GM12878 (cell line): ENCODE measurements at regions not wholly inside any gene's neighbourhood (a gene's known extent, or its start where the extent isn't known, plus 50 kb on each side); places are given as distances from the start of the nearest gene placed in this dataset.

Experiments
- ATAC-seq: fragments of 200-7000 bp; cut with Tn5 transposase; 3 replicates; pipeline ENCODE4 v1.9.1; 2020; ENCODE audit warnings: mild to moderate bottlenecking, moderate library complexity
- BruUV-seq: library from RNA; stranded (reverse); fragments of 400-500 nt; replicated peaks from 2 replicates; lab custom pipeline; 2021; lab: Mats Ljungman, UMichigan
- CTCF ChIA-PET: fragments of 300-600 bp; sonication (Branson Sonifier 250); formaldehyde crosslinking; extraction: SDS; loops from one replicate; lab custom pipeline; 2021; ENCODE audit warnings: inconsistent platforms; lab: Yijun Ruan, JAX
- POLR2A ChIA-PET: fragments of 350-600 bp; formaldehyde crosslinking; extraction: SDS; loops from one replicate; lab custom pipeline; 2021; ENCODE audit warnings: inconsistent platforms; lab: Charles Lee
- RAD21 ChIA-PET: fragments of 300-600 bp; sonication (Branson Sonifier 250); formaldehyde crosslinking; loops from one replicate; lab custom pipeline; 2023; ENCODE audit warnings: antibody characterized with exemption; ENCODE audit not compliant: unreplicated experiment; lab: Charles Lee
- SMC1A ChIA-PET: fragments of 300-600 bp; sonication (Branson Sonifier 250); formaldehyde crosslinking; loops from one replicate; lab custom pipeline; 2023; ENCODE audit not compliant: unreplicated experiment, uncharacterized antibody; lab: Charles Lee
- DNase-seq: peaks from one replicate; pipeline ENCODE4 v3.0.0-alpha.2; 2011; ENCODE audit warnings: low read depth, low spot score
- FAIRE-seq: peaks from 3 replicates; lab custom pipeline; 2011; peaks lifted over from hg19 to GRCh38; lab: Jason Lieb, UNC
- H2AFZ ChIP-seq: 2 replicates; pipeline ENCODE4 v1.6.0; 2011; ENCODE audit warnings: low read depth, low read length, control low read depth; ENCODE audit not compliant: control insufficient read depth
- H3K27ac ChIP-seq: 2 replicates; pipeline ENCODE4 v1.5.1; 2011; ENCODE audit warnings: control low read depth; ENCODE audit not compliant: control insufficient read depth, insufficient read depth
- H3K27me3 ChIP-seq, 2 experiments: replicated peaks in 1 of 2; 2 replicates each; pipeline versions ENCODE4 v1.6.0 to v1.6.1; 2011; ENCODE audit warnings: low read length in 1 of 2; ENCODE audit not compliant: control insufficient read depth in 2 of 2, insufficient read depth in 2 of 2
- H3K36me3 ChIP-seq, 2 experiments: 2 replicates each; pipeline ENCODE4 v1.5.1; 2011; ENCODE audit warnings: low read length in 1 of 2; ENCODE audit not compliant: control insufficient read depth in 2 of 2, insufficient read depth in 2 of 2
- H3K4me1 ChIP-seq: 2 replicates; pipeline ENCODE4 v1.6.1; 2011; ENCODE audit warnings: mild to moderate bottlenecking, low read length, moderate library complexity, mixed read lengths; ENCODE audit not compliant: control insufficient read depth, insufficient read depth
- H3K4me2 ChIP-seq: 2 replicates; pipeline ENCODE4 v1.6.0; 2011; ENCODE audit warnings: control low read depth; ENCODE audit not compliant: control insufficient read depth, insufficient read depth
- H3K4me3 ChIP-seq: fragments of 200-600 bp; sonication (generic); 2 replicates; pipeline ENCODE4 v1.5.1; 2016
- H3K79me2 ChIP-seq: 2 replicates; pipeline ENCODE4 v1.6.0; 2011; ENCODE audit warnings: low read length; ENCODE audit not compliant: control insufficient read depth, insufficient read depth
- H3K9ac ChIP-seq: 2 replicates; pipeline ENCODE4 v1.8.0; 2011; ENCODE audit warnings: low read length, control low read depth, mixed read lengths; ENCODE audit not compliant: control insufficient read depth, insufficient read depth
- H3K9me3 ChIP-seq: replicated peaks from 3 replicates; pipeline ENCODE4 v1.5.1; 2011; ENCODE audit warnings: mild to moderate bottlenecking, low read length; ENCODE audit not compliant: control insufficient read depth, insufficient read depth
- H4K20me1 ChIP-seq: 2 replicates; pipeline ENCODE4 v1.6.0; 2011; ENCODE audit not compliant: control insufficient read depth, insufficient read depth
- BMI1 ChIP-seq: fragments of 450-650 bp; IDR thresholded peaks from 2 replicates; pipeline ENCODE4 v1.6.1; 2016; ENCODE audit warnings: mild to moderate bottlenecking, moderate library complexity, borderline replicate concordance
- CBX3 ChIP-seq: fragments of 200-600 bp; sonication (generic); IDR thresholded peaks from 2 replicates; pipeline ENCODE4 v1.6.1; 2016; ENCODE audit warnings: low read depth, borderline replicate concordance
- ETV6 ChIP-seq, 2 experiments: fragments of 450-650 bp in 1 of 2; IDR thresholded peaks in 1 of 2; conservative IDR thresholded peaks in 1 of 2; 2 replicates each; pipeline ENCODE4 v1.6.1; 2014; ENCODE audit warnings: antibody characterized with exemption in 1 of 2, borderline replicate concordance in 1 of 2, low read depth in 1 of 2, mild to moderate bottlenecking in 1 of 2, moderate library complexity in 1 of 2
- HCFC1 ChIP-seq: fragments of 150-350 bp; IDR thresholded peaks from 2 replicates; pipeline ENCODE4 v1.6.1; 2014; ENCODE audit warnings: low read length
- HDAC2 ChIP-seq: fragments of 200-600 bp; sonication (generic); IDR thresholded peaks from 2 replicates; pipeline ENCODE4 v1.6.1; 2017
- IKZF1 ChIP-seq: fragments of 450-650 bp; conservative IDR thresholded peaks from 2 replicates; pipeline ENCODE4 v1.6.1; 2017; ENCODE audit warnings: antibody characterized with exemption, mild to moderate bottlenecking
- MEF2B ChIP-seq: fragments of 450-650 bp; IDR thresholded peaks from 2 replicates; pipeline ENCODE4 v1.6.1; 2018; ENCODE audit warnings: mild to moderate bottlenecking, moderate library complexity; ENCODE audit not compliant: partially characterized antibody, poor library complexity, severe bottlenecking
- MXI1 ChIP-seq: fragments of 150-350 bp; IDR thresholded peaks from 2 replicates; pipeline ENCODE4 v1.6.1; 2011; ENCODE audit warnings: low read depth, mild to moderate bottlenecking, inconsistent platforms, low read length, improper control_type of control experiment
- SMAD5 ChIP-seq: IDR thresholded peaks from 2 replicates; pipeline ENCODE4 v1.6.1; 2016; ENCODE audit warnings: antibody characterized with exemption, low read depth
- STAT3 ChIP-seq: IDR thresholded peaks from 2 replicates; pipeline ENCODE4 v1.6.1; 2011; ENCODE audit warnings: low read depth, low read length, improper control_type of control experiment
- TAF1 ChIP-seq: IDR thresholded peaks from 2 replicates; pipeline ENCODE4 v1.6.1; 2011; ENCODE audit warnings: mild to moderate bottlenecking, low read depth, low read length, borderline replicate concordance
- TCF12 ChIP-seq: IDR thresholded peaks from 2 replicates; pipeline ENCODE4 v1.6.1; 2011; ENCODE audit warnings: low read depth, mild to moderate bottlenecking, low read length
- TCF3 ChIP-seq: IDR thresholded peaks from 2 replicates; pipeline ENCODE4 v1.6.1; 2012; ENCODE audit warnings: low read depth, mild to moderate bottlenecking, low read length, borderline replicate concordance; ENCODE audit not compliant: insufficient read depth
- WGBS: methylation state at CpG from one replicate; pipeline ENCODE4 v1.1.6; 2016; ENCODE audit warnings: low lambda C conversion rate; ENCODE audit not compliant: insufficient replicate concordance, insufficient coverage; ENCODE audit errors: missing lambda C conversion rate; 5-methylcytosine and 5-hydroxymethylcytosine counted together
- in situ Hi-C: fragments of 300-500 bp; cut with MboI; formaldehyde crosslinking; loops from 9 replicates; pipeline ENCODE4 v1.14.3; 2018; ENCODE audit warnings: mixed read lengths
- intact Hi-C: fragments of 100-400 bp; cut with micrococcal nuclease; formaldehyde crosslinking; loops from one replicate; pipeline ENCODE4 v1.14.2; 2022; ENCODE audit not compliant: unreplicated experiment
- TF ChIP-seq, protein P1 (sequence below): IDR thresholded peaks from 2 replicates; pipeline ENCODE4 v1.6.1; 2011; ENCODE audit warnings: borderline replicate concordance, low read depth, mild to moderate bottlenecking, moderate library complexity, low read length; ENCODE audit not compliant: insufficient read depth, poor library complexity, severe bottlenecking
- TF ChIP-seq, protein P2 (sequence below): IDR thresholded peaks from 2 replicates; pipeline ENCODE4 v1.6.1; 2012; ENCODE audit warnings: low read depth, low read length, improper control_type of control experiment
- TF ChIP-seq, protein P3 (sequence below): IDR thresholded peaks from 2 replicates; pipeline ENCODE4 v1.6.1; 2012; ENCODE audit warnings: low read depth, low read length, improper control_type of control experiment

DNA sequence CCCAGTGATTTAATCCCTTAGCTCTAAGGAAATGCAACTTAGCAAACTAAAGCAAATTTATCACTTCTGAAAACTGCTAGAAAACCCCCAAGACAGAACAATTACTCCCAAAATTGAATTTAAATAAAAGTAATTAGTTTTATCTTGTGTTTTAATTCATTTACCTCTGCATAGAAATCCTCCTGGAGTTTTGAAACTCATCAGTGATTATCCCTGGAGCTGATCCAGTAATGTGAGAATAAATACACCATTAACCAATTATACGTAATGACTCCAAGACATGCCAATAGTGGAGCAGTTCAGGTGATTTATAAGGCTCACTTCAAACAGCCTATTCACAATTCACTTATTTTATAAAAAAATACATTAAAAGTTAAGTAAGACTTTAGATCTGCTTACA is 855.3 kb upstream of the FLRT2 start:
- CTCF ChIA-PET, result no interaction called here
- in situ Hi-C loops, result no loop called here
- no peaks in the 10 kb centered on the region for H3K4me1 ChIP-seq
- no peak overlapping the region for H3K27ac ChIP-seq
- H3K4me2 ChIP-seq, result no peak overlapping the region
- no peak overlapping the region for H2AFZ ChIP-seq
- H3K36me3 ChIP-seq, result no peaks in the 10 kb centered on the region
- TF ChIP-seq HDAC2 (no peak), MEF2B (no peak)
- DNase-seq (no peak), FAIRE-seq (no peak), ATAC-seq (no peak)
- SMC1A ChIA-PET, result no interaction called here
- H3K9ac ChIP-seq, result no peak overlapping the region
- RAD21 ChIA-PET, result no interaction called here
- no TSS peak for BruUV-seq
- H4K20me1 ChIP-seq, result no peaks in the 10 kb centered on the region
- intact Hi-C loops, result no loop called here
- H3K27me3 ChIP-seq, result no peaks in the 10 kb centered on the region
- H3K79me2 ChIP-seq, result no peaks in the 10 kb centered on the region
- H3K9me3 ChIP-seq, result no peaks in the 10 kb centered on the region
- WGBS, result 29% methylated on average over 1 of the region's 1 CpG
- POLR2A ChIA-PET, result no interaction called here
- H3K4me3 ChIP-seq, result no peak overlapping the region

DNA sequence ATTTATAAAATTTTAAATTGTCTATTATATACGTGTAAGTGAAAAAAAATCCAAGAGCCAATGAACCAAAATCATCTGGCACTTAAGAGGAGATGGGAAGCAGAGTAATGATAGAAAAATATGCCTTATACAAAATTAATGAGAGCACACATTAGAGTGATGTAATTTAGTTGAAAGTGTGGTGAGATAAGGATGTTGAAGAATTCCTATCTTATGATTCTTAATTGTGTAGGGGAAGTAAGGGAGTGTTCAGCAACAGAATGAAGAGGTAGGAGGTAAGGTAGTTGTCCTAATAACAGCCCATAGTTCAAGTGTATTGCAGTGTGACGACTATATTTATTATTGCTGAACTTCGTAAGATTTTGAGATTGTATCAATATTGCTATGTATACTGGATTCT is 843.4 kb upstream of the FLRT2 start:
- SMC1A ChIA-PET, result no interaction called here
- Histone ChIP-seq H3K27me3 (no peaks in the 10 kb centered on the region), H2AFZ (no peak overlapping the region), H4K20me1 (no peaks in the 10 kb centered on the region), H3K4me2 (no peak overlapping the region), H3K4me1 (no peaks in the 10 kb centered on the region), H3K79me2 (no peaks in the 10 kb centered on the region), H3K27ac (no peak overlapping the region), H3K9me3 (no peaks in the 10 kb centered on the region), H3K4me3 (no peak overlapping the region), H3K36me3 (no peaks in the 10 kb centered on the region), H3K9ac (no peak overlapping the region)
- POLR2A ChIA-PET, result no interaction called here
- no peak for DNase-seq
- intact Hi-C loops (no loop called here), in situ Hi-C loops (no loop called here)
- RAD21 ChIA-PET, result no interaction called here
- CTCF ChIA-PET, result no interaction called here
- WGBS, result 15% methylated on average over 3 of the region's 3 CpGs
- TF ChIP-seq, protein P1, sequence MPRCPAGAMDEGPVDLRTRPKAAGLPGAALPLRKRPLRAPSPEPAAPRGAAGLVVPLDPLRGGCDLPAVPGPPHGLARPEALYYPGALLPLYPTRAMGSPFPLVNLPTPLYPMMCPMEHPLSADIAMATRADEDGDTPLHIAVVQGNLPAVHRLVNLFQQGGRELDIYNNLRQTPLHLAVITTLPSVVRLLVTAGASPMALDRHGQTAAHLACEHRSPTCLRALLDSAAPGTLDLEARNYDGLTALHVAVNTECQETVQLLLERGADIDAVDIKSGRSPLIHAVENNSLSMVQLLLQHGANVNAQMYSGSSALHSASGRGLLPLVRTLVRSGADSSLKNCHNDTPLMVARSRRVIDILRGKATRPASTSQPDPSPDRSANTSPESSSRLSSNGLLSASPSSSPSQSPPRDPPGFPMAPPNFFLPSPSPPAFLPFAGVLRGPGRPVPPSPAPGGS, result no peak
- TF ChIP-seq, protein P2, sequence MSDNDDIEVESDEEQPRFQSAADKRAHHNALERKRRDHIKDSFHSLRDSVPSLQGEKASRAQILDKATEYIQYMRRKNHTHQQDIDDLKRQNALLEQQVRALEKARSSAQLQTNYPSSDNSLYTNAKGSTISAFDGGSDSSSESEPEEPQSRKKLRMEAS, result no peak
- TF ChIP-seq STAT3 (no peak), SMAD5 (no peak), TCF3 (no peak), TCF12 (no peak), TAF1 (no peak), MXI1 (no peak), BMI1 (no peak), HCFC1 (no peak), IKZF1 (no peak), ETV6 (conservative IDR thresholded peaks at IDR 0.05 in 1 of 2, IDR thresholded peaks at IDR 0.05 in 1 of 2; ENCODE audit: borderline replicate concordance in 1 of 2, low read depth in 1 of 2) (no peak), CBX3 (no peak)
- TF ChIP-seq, protein P3, sequence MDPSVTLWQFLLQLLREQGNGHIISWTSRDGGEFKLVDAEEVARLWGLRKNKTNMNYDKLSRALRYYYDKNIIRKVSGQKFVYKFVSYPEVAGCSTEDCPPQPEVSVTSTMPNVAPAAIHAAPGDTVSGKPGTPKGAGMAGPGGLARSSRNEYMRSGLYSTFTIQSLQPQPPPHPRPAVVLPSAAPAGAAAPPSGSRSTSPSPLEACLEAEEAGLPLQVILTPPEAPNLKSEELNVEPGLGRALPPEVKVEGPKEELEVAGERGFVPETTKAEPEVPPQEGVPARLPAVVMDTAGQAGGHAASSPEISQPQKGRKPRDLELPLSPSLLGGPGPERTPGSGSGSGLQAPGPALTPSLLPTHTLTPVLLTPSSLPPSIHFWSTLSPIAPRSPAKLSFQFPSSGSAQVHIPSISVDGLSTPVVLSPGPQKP, result no peak
- no peak for ATAC-seq
- no peak for FAIRE-seq
- no TSS peak for BruUV-seq
